DOHH2 (cell line): ENCODE measurements at regions not wholly inside any gene's neighbourhood (a gene's known extent, or its start where the extent isn't known, plus 50 kb on each side); places are given as distances from the start of the nearest gene placed in this dataset.

Experiments
- H3F3A ChIP-seq: fragments of 200-600 bp; sonication (generic), shearing (Covaris generic); 2 replicates; pipeline ENCODE4 v1.6.0; 2016; ENCODE audit warnings: antibody characterized with exemption, mild to moderate bottlenecking; ENCODE audit not compliant: control insufficient read depth, insufficient read depth
- H3K27ac ChIP-seq: fragments of 200-600 bp; sonication (generic); 2 replicates; pipeline ENCODE4 v1.5.1; 2014; ENCODE audit warnings: low read depth, mild to moderate bottlenecking, low read length, moderate library complexity
- H3K27me3 ChIP-seq: fragments of 200-600 bp; sonication (generic); 2 replicates; pipeline ENCODE4 v1.6.1; 2014; ENCODE audit warnings: mild to moderate bottlenecking, low read length, mixed read lengths; ENCODE audit not compliant: control insufficient read depth
- H3K36me3 ChIP-seq: fragments of 200-600 bp; sonication (generic); 2 replicates; pipeline ENCODE4 v1.6.1; 2014; ENCODE audit warnings: mild to moderate bottlenecking, low read length, moderate library complexity, mixed read lengths; ENCODE audit not compliant: control insufficient read depth
- H3K4me1 ChIP-seq: fragments of 200-600 bp; sonication (generic); 2 replicates; pipeline ENCODE4 v1.6.1; 2014; ENCODE audit warnings: mild to moderate bottlenecking, low read length, mixed read lengths; ENCODE audit not compliant: control insufficient read depth
- H3K4me2 ChIP-seq: fragments of 200-600 bp; sonication (generic); 2 replicates; pipeline ENCODE4 v1.6.0; 2014; ENCODE audit warnings: mild to moderate bottlenecking, low read length, moderate library complexity
- H3K4me3 ChIP-seq: fragments of 200-600 bp; sonication (generic); 2 replicates; pipeline ENCODE4 v1.5.1; 2014; ENCODE audit warnings: mild to moderate bottlenecking, low read length, mixed read lengths
- H3K79me2 ChIP-seq: fragments of 200-600 bp; sonication (generic); 2 replicates; pipeline ENCODE4 v1.6.1; 2014; ENCODE audit warnings: mild to moderate bottlenecking, low read length, mixed read lengths; ENCODE audit not compliant: control insufficient read depth
- H3K9me2 ChIP-seq: fragments of 200-600 bp; sonication (generic); replicated peaks from 2 replicates; pipeline ENCODE4 v1.6.1; 2014; ENCODE audit warnings: mild to moderate bottlenecking, low read length, mixed read lengths; ENCODE audit not compliant: control insufficient read depth
- H3K9me3 ChIP-seq: fragments of 200-600 bp; sonication (generic); 2 replicates; pipeline ENCODE4 v1.6.1; 2014; ENCODE audit warnings: antibody characterized with exemption, low read length, mixed read lengths; ENCODE audit not compliant: control insufficient read depth, insufficient read depth
- H4K20me1 ChIP-seq: fragments of 200-600 bp; sonication (generic); 2 replicates; pipeline ENCODE4 v1.6.0; 2014; ENCODE audit warnings: low read depth, mild to moderate bottlenecking, antibody characterized with exemption, low read length, moderate library complexity; ENCODE audit not compliant: control insufficient read depth, insufficient read depth
- CTCF ChIP-seq: fragments of 200-600 bp; sonication (generic); IDR thresholded peaks from one replicate; pipeline ENCODE4 v1.5.1; 2014; ENCODE audit warnings: antibody characterized with exemption, mild to moderate bottlenecking, low read depth, low read length; ENCODE audit not compliant: poor library complexity, severe bottlenecking
- EZH2phosphoT487 ChIP-seq: fragments of 200-600 bp; sonication (generic); IDR thresholded peaks from 2 replicates; pipeline ENCODE4 v1.6.1; 2017; ENCODE audit warnings: borderline replicate concordance, mild to moderate bottlenecking, antibody characterized with exemption, low read length, moderate library complexity, mixed read lengths

- TF ChIP-seq CTCF: no peak
- TF ChIP-seq EZH2phosphoT487: no peak
These were observed 275.1 kb downstream of the CYP26B1 start for GRCh38 chr2:71872466-71873051.

GRCh38 chr2:71865391-71865965 lies 282.2 kb downstream of the CYP26B1 start:
- H4K20me1 ChIP-seq: no peaks in the 10 kb centered on the region
- H3K4me1 ChIP-seq: no peaks in the 10 kb centered on the region
- no peak overlapping the region for H3K27ac ChIP-seq
- no peaks in the 10 kb centered on the region for H3K36me3 ChIP-seq
- no peaks in the 10 kb centered on the region for H3F3A ChIP-seq
- no peaks in the 10 kb centered on the region for H3K27me3 ChIP-seq
- H3K4me2 ChIP-seq: no peak overlapping the region
- H3K9me3 ChIP-seq: no peaks in the 10 kb centered on the region
- H3K79me2 ChIP-seq: no peaks in the 10 kb centered on the region
- TF ChIP-seq EZH2phosphoT487: no peak
- TF ChIP-seq CTCF: no peak
- no peak overlapping the region for H3K4me3 ChIP-seq
- no peaks in the 10 kb centered on the region for H3K9me2 ChIP-seq

More at GRCh38 chr2:71872466-71873051, 275.1 kb downstream of the CYP26B1 start:
- Histone ChIP-seq H3K4me2 (no peak overlapping the region), H4K20me1 (no peaks in the 10 kb centered on the region), H3K9me2 (no peaks in the 10 kb centered on the region), H3K36me3 (no peaks in the 10 kb centered on the region), H3K27ac (no peak overlapping the region), H3K9me3 (no peaks in the 10 kb centered on the region), H3K4me3 (no peak overlapping the region), H3K4me1 (no peaks in the 10 kb centered on the region), H3K79me2 (no peaks in the 10 kb centered on the region), H3F3A (no peaks in the 10 kb centered on the region), H3K27me3 (no peaks in the 10 kb centered on the region)

- no peak for TF ChIP-seq CTCF
- TF ChIP-seq EZH2phosphoT487: no peak
- Histone ChIP-seq H4K20me1 (no peaks in the 10 kb centered on the region), H3K36me3 (no peaks in the 10 kb centered on the region), H3K27me3 (no peaks in the 10 kb centered on the region), H3K4me3 (no peak overlapping the region), H3K4me1 (no peaks in the 10 kb centered on the region), H3K9me2 (no peaks in the 10 kb centered on the region), H3K9me3 (no peaks in the 10 kb centered on the region), H3K79me2 (no peaks in the 10 kb centered on the region), H3K4me2 (no peak overlapping the region), H3K27ac (no peak overlapping the region), H3F3A (no peaks in the 10 kb centered on the region)
These were observed 283.6 kb downstream of the CYP26B1 start for GRCh38 chr2:71864085-71864484.
